ENCODE measurements at regions not wholly inside any gene's neighbourhood (a gene's known extent, or its start where the extent isn't known, plus 50 kb on each side); places are given as distances from the start of the nearest gene placed in this dataset.

DNA sequence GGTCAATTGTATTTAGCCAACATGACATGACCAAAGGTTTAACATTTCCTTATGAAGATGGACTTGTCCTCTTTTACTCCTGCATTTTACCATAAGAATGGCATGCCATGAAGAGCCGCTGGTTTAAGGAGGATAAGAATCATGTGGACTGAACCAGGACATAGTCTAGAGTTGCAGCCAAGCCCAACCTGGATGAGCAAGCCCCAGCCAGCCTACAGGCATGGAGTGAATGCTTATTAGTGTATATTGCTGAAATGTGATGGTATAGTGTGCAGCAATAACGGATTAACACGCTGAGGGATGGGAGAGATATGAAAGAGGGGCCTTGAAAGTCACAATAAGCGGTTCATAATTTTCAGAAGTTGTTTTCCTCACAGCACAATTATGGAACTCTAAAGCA is 523.2 kb downstream of the NTRK2 start:
- peaks cover 0 to 2% of the 10 kb centered on the region in 2 donors for H3K4me1 ChIP-seq (ENCODE audit: control insufficient read depth in 2 of 2, insufficient read depth in 1 of 2, low read depth in 1 of 2, low read length in 2 of 2)
- no peak overlapping the region for H3K18ac ChIP-seq (ENCODE audit: low read length)
- no peak overlapping the region for H3K27ac ChIP-seq (replicated peaks; ENCODE audit: low read length)
- H3K4me3 ChIP-seq (ENCODE audit: low read length in 2 of 2): no peak overlapping the region
- no peak overlapping the region for H3K9ac ChIP-seq (ENCODE audit: low read depth, low read length, poor library complexity)
- H3K27me3 ChIP-seq (ENCODE audit: control insufficient read depth in 3 of 3, insufficient read depth in 3 of 3, low read depth in 1 of 3, low read length in 3 of 3): no peaks in the 10 kb centered on the region
- H2BK12ac ChIP-seq (ENCODE audit: low read length): no peak overlapping the region
- WGBS, 2 donors (ENCODE audit: extremely low coverage in 2 of 2, insufficient read length in 2 of 2, insufficient replicate concordance in 1 of 2): no CpG with 5 or more reads among the region's 4 CpGs
- no peak overlapping the region for H3K4me2 ChIP-seq (ENCODE audit: insufficient read depth, low read length, poor library complexity, severe bottlenecking)
- no peak for DNase-seq (ENCODE audit: low spot score)
- no peak overlapping the region for H2BK120ac ChIP-seq (ENCODE audit: low read depth, low read length)
- no peak overlapping the region for H2BK5ac ChIP-seq (ENCODE audit: low read length)
- H4K8ac ChIP-seq (ENCODE audit: low read depth, low read length): no peak overlapping the region
- no peaks in the 10 kb centered on the region for H3K9me3 ChIP-seq (replicated peaks in 1 of 2; ENCODE audit: control insufficient read depth in 2 of 2, insufficient read depth in 1 of 2, low read depth in 1 of 2, low read length in 2 of 2)
- H2AK5ac ChIP-seq (ENCODE audit: low read depth, low read length): no peak overlapping the region
- H2AFZ ChIP-seq (ENCODE audit: low read length): no peak overlapping the region
- no peaks in the 10 kb centered on the region for H3K79me1 ChIP-seq (ENCODE audit: low read depth, low read length)
- H4K91ac ChIP-seq (ENCODE audit: low read depth, low read length, poor library complexity): no peak overlapping the region
- no peak overlapping the region for H3K23ac ChIP-seq (ENCODE audit: low read depth, low read length, poor library complexity)
- no peaks in the 10 kb centered on the region for H3K36me3 ChIP-seq (replicated peaks in 1 of 2; ENCODE audit: control insufficient read depth in 2 of 2, insufficient read depth in 2 of 2, low read length in 2 of 2)
- no peak overlapping the region for H2BK15ac ChIP-seq (ENCODE audit: low read length)
- no peak overlapping the region for H3K14ac ChIP-seq (ENCODE audit: low read length)
- no peak overlapping the region for H3K4ac ChIP-seq (ENCODE audit: low read length)

DNA sequence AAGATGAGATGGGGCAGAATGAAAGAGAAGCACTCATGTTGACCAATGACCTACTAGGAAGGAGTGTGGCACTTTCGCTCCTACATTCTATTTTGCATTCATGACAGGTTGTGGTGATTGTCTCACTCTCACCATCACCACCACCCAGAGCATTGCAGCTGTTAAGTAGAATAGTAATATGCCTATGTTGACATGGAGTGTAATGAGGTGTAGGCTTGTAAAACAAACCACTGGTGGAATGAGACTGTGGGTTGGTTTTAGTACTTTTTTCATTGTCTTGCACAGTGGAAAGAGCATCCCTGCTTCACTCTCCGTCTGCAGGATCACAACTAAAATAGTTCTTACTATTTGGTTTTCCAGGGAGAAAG is 516.7 kb downstream of the NTRK2 start:
- Histone ChIP-seq H3K4ac (ENCODE audit: low read length) (no peak overlapping the region), H4K91ac (ENCODE audit: low read depth, low read length, poor library complexity) (no peak overlapping the region), H4K8ac (ENCODE audit: low read depth, low read length) (no peak overlapping the region), H2AK5ac (ENCODE audit: low read depth, low read length) (no peak overlapping the region), H3K36me3 (replicated peaks in 1 of 2; ENCODE audit: control insufficient read depth in 2 of 2, insufficient read depth in 2 of 2, low read length in 2 of 2) (no peaks in the 10 kb centered on the region), H3K23ac (ENCODE audit: low read depth, low read length, poor library complexity) (no peak overlapping the region), H2AFZ (ENCODE audit: low read length) (no peak overlapping the region), H2BK5ac (ENCODE audit: low read length) (no peak overlapping the region), H3K9me3 (replicated peaks in 1 of 2; ENCODE audit: control insufficient read depth in 2 of 2, insufficient read depth in 1 of 2, low read depth in 1 of 2, low read length in 2 of 2) (no peaks in the 10 kb centered on the region), H3K27me3 (ENCODE audit: control insufficient read depth in 3 of 3, insufficient read depth in 3 of 3, low read depth in 1 of 3, low read length in 3 of 3) (no peaks in the 10 kb centered on the region), H3K79me1 (ENCODE audit: low read depth, low read length) (no peaks in the 10 kb centered on the region), H3K4me1 (ENCODE audit: control insufficient read depth in 2 of 2, insufficient read depth in 1 of 2, low read depth in 1 of 2, low read length in 2 of 2) (peaks cover 0 to 4% of the 10 kb centered on the region in 2 donors), H2BK15ac (ENCODE audit: low read length) (no peak overlapping the region), H3K4me2 (ENCODE audit: insufficient read depth, low read length, poor library complexity, severe bottlenecking) (no peak overlapping the region), H3K18ac (ENCODE audit: low read length) (no peak overlapping the region), H2BK12ac (ENCODE audit: low read length) (no peak overlapping the region), H3K14ac (ENCODE audit: low read length) (no peak overlapping the region), H3K4me3 (ENCODE audit: low read length in 2 of 2) (no peak overlapping the region), H3K27ac (replicated peaks; ENCODE audit: low read length) (no peak overlapping the region), H3K9ac (ENCODE audit: low read depth, low read length, poor library complexity) (no peak overlapping the region), H2BK120ac (ENCODE audit: low read depth, low read length) (no peak overlapping the region)
- no peak for DNase-seq (ENCODE audit: low spot score)
- no CpG with 5 or more reads among the region's 2 CpGs for WGBS, 2 donors (ENCODE audit: extremely low coverage in 2 of 2, insufficient read length in 2 of 2, insufficient replicate concordance in 1 of 2)

DNA sequence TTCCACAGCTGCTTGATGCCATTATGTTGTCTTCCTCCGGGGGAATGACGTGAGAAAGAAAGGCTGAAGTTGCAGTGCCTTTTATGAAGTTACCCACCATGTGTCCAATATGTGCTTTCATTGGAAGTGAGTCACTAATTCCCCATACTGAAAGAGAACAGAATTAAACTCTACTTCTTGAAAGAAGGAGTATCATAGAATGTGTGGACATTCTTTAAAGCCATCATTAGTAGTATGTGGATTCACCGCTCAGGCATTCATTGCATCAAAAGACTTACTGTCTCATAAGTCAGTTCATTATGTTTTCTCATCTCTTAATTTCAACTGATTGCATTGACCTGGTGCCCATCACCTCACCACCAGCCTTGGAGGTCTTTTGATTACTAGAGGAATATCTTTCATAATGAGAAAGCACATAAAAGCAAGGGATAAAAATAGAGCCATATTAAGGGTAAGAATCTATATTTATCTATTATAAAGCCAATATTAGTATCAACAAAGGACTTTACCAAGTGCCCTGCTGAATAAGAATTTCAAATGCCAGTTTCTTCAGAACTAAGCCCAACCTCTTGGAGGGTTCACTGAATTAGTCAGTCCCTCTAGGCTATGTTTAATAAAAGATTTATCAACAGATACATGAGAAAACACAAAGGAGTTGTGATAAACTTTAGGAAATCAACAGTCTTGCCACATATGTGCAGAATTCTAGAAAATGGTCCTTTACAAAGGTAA is 516.1 kb downstream of the NTRK2 start:
- WGBS, 2 donors (ENCODE audit: extremely low coverage in 2 of 2, insufficient read length in 2 of 2, insufficient replicate concordance in 1 of 2): no CpG with 5 or more reads among the region's 3 CpGs
- Histone ChIP-seq H3K27ac (replicated peaks; ENCODE audit: low read length) (no peak overlapping the region), H2BK15ac (ENCODE audit: low read length) (no peak overlapping the region), H3K4me2 (ENCODE audit: insufficient read depth, low read length, poor library complexity, severe bottlenecking) (no peak overlapping the region), H3K14ac (ENCODE audit: low read length) (no peak overlapping the region), H3K23ac (ENCODE audit: low read depth, low read length, poor library complexity) (no peak overlapping the region), H2AK5ac (ENCODE audit: low read depth, low read length) (no peak overlapping the region), H3K27me3 (ENCODE audit: control insufficient read depth in 3 of 3, insufficient read depth in 3 of 3, low read depth in 1 of 3, low read length in 3 of 3) (no peaks in the 10 kb centered on the region), H3K4me1 (ENCODE audit: control insufficient read depth in 2 of 2, insufficient read depth in 1 of 2, low read depth in 1 of 2, low read length in 2 of 2) (peaks cover 0 to 4% of the 10 kb centered on the region in 2 donors), H3K4ac (ENCODE audit: low read length) (no peak overlapping the region), H3K9me3 (replicated peaks in 1 of 2; ENCODE audit: control insufficient read depth in 2 of 2, insufficient read depth in 1 of 2, low read depth in 1 of 2, low read length in 2 of 2) (no peaks in the 10 kb centered on the region), H3K18ac (ENCODE audit: low read length) (no peak overlapping the region), H3K36me3 (replicated peaks in 1 of 2; ENCODE audit: control insufficient read depth in 2 of 2, insufficient read depth in 2 of 2, low read length in 2 of 2) (no peaks in the 10 kb centered on the region), H2BK120ac (ENCODE audit: low read depth, low read length) (no peak overlapping the region), H4K8ac (ENCODE audit: low read depth, low read length) (no peak overlapping the region), H2BK5ac (ENCODE audit: low read length) (no peak overlapping the region), H3K4me3 (ENCODE audit: low read length in 2 of 2) (no peak overlapping the region), H3K9ac (ENCODE audit: low read depth, low read length, poor library complexity) (no peak overlapping the region), H2BK12ac (ENCODE audit: low read length) (no peak overlapping the region), H2AFZ (ENCODE audit: low read length) (no peak overlapping the region), H3K79me1 (ENCODE audit: low read depth, low read length) (no peaks in the 10 kb centered on the region), H4K91ac (ENCODE audit: low read depth, low read length, poor library complexity) (no peak overlapping the region)
- DNase-seq (ENCODE audit: low spot score): no peak

DNA sequence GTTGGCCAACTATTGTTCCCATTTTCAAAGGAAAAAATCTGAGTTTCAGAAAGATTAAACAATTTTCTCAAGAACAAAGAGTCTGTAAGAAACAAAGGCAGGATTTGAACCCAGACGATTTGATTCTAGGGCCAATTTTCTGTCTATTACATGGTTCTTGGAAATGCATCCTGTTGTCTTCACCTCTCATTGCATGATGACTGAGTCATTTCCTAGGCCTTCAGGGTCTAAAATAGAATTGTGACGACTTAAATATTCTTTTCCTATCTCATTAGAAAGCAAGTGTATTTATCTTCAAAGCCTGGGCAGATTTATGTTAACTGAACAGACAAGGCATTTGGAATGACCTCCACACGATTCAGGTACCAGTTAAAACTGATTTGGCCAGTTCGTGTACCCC is 512.9 kb downstream of the NTRK2 start:
- H2AFZ ChIP-seq (ENCODE audit: low read length): no peak overlapping the region
- no peak overlapping the region for H3K9ac ChIP-seq (ENCODE audit: low read depth, low read length, poor library complexity)
- no peak overlapping the region for H3K4ac ChIP-seq (ENCODE audit: low read length)
- H2BK15ac ChIP-seq (ENCODE audit: low read length): no peak overlapping the region
- no peak overlapping the region for H2BK120ac ChIP-seq (ENCODE audit: low read depth, low read length)
- H3K23ac ChIP-seq (ENCODE audit: low read depth, low read length, poor library complexity): no peak overlapping the region
- no peak overlapping the region for H3K4me3 ChIP-seq (ENCODE audit: low read length in 2 of 2)
- no peak overlapping the region for H2BK5ac ChIP-seq (ENCODE audit: low read length)
- H3K79me1 ChIP-seq (ENCODE audit: low read depth, low read length): no peaks in the 10 kb centered on the region
- no peak overlapping the region for H4K8ac ChIP-seq (ENCODE audit: low read depth, low read length)
- H3K27ac ChIP-seq (replicated peaks; ENCODE audit: low read length): no peak overlapping the region
- no CpG with 5 or more reads among the region's 4 CpGs for WGBS, 2 donors (ENCODE audit: extremely low coverage in 2 of 2, insufficient read length in 2 of 2, insufficient replicate concordance in 1 of 2)
- H2BK12ac ChIP-seq (ENCODE audit: low read length): no peak overlapping the region
- H3K4me2 ChIP-seq (ENCODE audit: insufficient read depth, low read length, poor library complexity, severe bottlenecking): no peak overlapping the region
- DNase-seq (ENCODE audit: low spot score): no peak
- no peak overlapping the region for H3K18ac ChIP-seq (ENCODE audit: low read length)
- no peaks in the 10 kb centered on the region for H3K36me3 ChIP-seq (replicated peaks in 1 of 2; ENCODE audit: control insufficient read depth in 2 of 2, insufficient read depth in 2 of 2, low read length in 2 of 2)
- H3K9me3 ChIP-seq (replicated peaks in 1 of 2; ENCODE audit: control insufficient read depth in 2 of 2, insufficient read depth in 1 of 2, low read depth in 1 of 2, low read length in 2 of 2): no peaks in the 10 kb centered on the region
- H3K27me3 ChIP-seq (ENCODE audit: control insufficient read depth in 3 of 3, insufficient read depth in 3 of 3, low read depth in 1 of 3, low read length in 3 of 3): no peaks in the 10 kb centered on the region
- H3K14ac ChIP-seq (ENCODE audit: low read length): no peak overlapping the region
- peaks cover 0 to 6% of the 10 kb centered on the region in 2 donors for H3K4me1 ChIP-seq (ENCODE audit: control insufficient read depth in 2 of 2, insufficient read depth in 1 of 2, low read depth in 1 of 2, low read length in 2 of 2)
- no peak overlapping the region for H4K91ac ChIP-seq (ENCODE audit: low read depth, low read length, poor library complexity)
- H2AK5ac ChIP-seq (ENCODE audit: low read depth, low read length): no peak overlapping the region

All from neuronal stem cell (in vitro differentiated cells).